ENCODE measurements at regions not wholly inside any gene's neighbourhood (a gene's known extent, or its start where the extent isn't known, plus 50 kb on each side); places are given as distances from the start of the nearest gene placed in this dataset.

- no peak overlapping the region for H3K27ac ChIP-seq
- no peak for DNase-seq
- H3K4me1 ChIP-seq: no peaks in the 10 kb centered on the region
- no peak overlapping the region for H3K4me3 ChIP-seq
- WGBS, 2 donors: 86% methylated on average over 8 of the region's 8 CpGs
- no peaks in the 10 kb centered on the region for H3K36me3 ChIP-seq
- intact Hi-C loops (cut with DNase I): no loop called here
- TF ChIP-seq POLR2A (IDR thresholded peaks at IDR 0.05): no peak
- TF ChIP-seq EP300 (IDR thresholded peaks at IDR 0.05): no peak
- no peak for TF ChIP-seq POLR2AphosphoS5 (IDR thresholded peaks at IDR 0.05)
- TF ChIP-seq CTCF (IDR thresholded peaks at IDR 0.05): no peak
- H3K9me3 ChIP-seq: peaks cover 0 to 5% (median 1%) of the 10 kb centered on the region in 4 donors
- H3K27me3 ChIP-seq: no peaks in the 10 kb centered on the region
Observed at GRCh38 chr14:94945615-94946014, 175.7 kb upstream of the GSC start.

GRCh38 chr14:94944636-94945258 lies 174.8 kb upstream of the GSC start:
- Histone ChIP-seq H3K9me3 (peaks cover 0 to 5% (median 1%) of the 10 kb centered on the region in 4 donors), H3K4me3 (no peak overlapping the region), H3K4me1 (no peaks in the 10 kb centered on the region), H3K36me3 (no peaks in the 10 kb centered on the region), H3K27me3 (no peaks in the 10 kb centered on the region), H3K27ac (no peak overlapping the region)
- intact Hi-C loops (cut with DNase I): no loop called here
- WGBS, 2 donors: 90 to 92% methylated on average over 7 of the region's 7 CpGs
- DNase-seq: no peak
- TF ChIP-seq EP300 (IDR thresholded peaks at IDR 0.05) (no peak), CTCF (IDR thresholded peaks at IDR 0.05) (no peak), POLR2AphosphoS5 (IDR thresholded peaks at IDR 0.05) (no peak), POLR2A (IDR thresholded peaks at IDR 0.05) (no peak)

- H3K36me3 ChIP-seq: no peaks in the 10 kb centered on the region
- H3K4me3 ChIP-seq: no peak overlapping the region
- no peak overlapping the region for H3K27ac ChIP-seq
- H3K9me3 ChIP-seq: peaks cover 0 to under 1% (median 0%) of the 10 kb centered on the region in 4 donors
- 83% methylated on average over 4 of the region's 4 CpGs for WGBS, 2 donors
- H3K4me1 ChIP-seq: peaks cover 0 to 5% (median 3%) of the 10 kb centered on the region in 4 donors
- intact Hi-C loops (cut with DNase I): no loop called here
- DNase-seq: no peak
- no peaks in the 10 kb centered on the region for H3K27me3 ChIP-seq
- TF ChIP-seq EP300 (IDR thresholded peaks at IDR 0.05) (no peak), POLR2AphosphoS5 (IDR thresholded peaks at IDR 0.05) (no peak)
Observed at GRCh38 chr14:94942601-94943000, 172.7 kb upstream of the GSC start.

- no peak overlapping the region for H3K4me3 ChIP-seq
- H3K4me1 ChIP-seq: peaks cover 0 to 18% (median 16%) of the 10 kb centered on the region in 4 donors
- H3K27ac ChIP-seq: no peak overlapping the region
- TF ChIP-seq CTCF (IDR thresholded peaks at IDR 0.05): no peak
- no peak for TF ChIP-seq EP300 (IDR thresholded peaks at IDR 0.05)
- no peak for TF ChIP-seq POLR2AphosphoS5 (IDR thresholded peaks at IDR 0.05)
- TF ChIP-seq POLR2A (IDR thresholded peaks at IDR 0.05): no peak
- no peak for DNase-seq
- H3K27me3 ChIP-seq: no peaks in the 10 kb centered on the region
- no peaks in the 10 kb centered on the region for H3K9me3 ChIP-seq
- 91 to 94% methylated on average over 5 of the region's 5 CpGs for WGBS, 2 donors
- intact Hi-C loops (cut with DNase I): no loop called here
- no peaks in the 10 kb centered on the region for H3K36me3 ChIP-seq
Observed at GRCh38 chr14:94941311-94941710, 171.4 kb upstream of the GSC start.

GRCh38 chr14:94940263-94940993 lies 170.5 kb upstream of the GSC start:
- H3K9me3 ChIP-seq: no peaks in the 10 kb centered on the region
- H3K36me3 ChIP-seq: no peaks in the 10 kb centered on the region
- 75 to 80% methylated on average over 11 of the region's 11 CpGs for WGBS, 2 donors
- no peak for TF ChIP-seq POLR2AphosphoS5 (IDR thresholded peaks at IDR 0.05)
- no peak for TF ChIP-seq CTCF (IDR thresholded peaks at IDR 0.05)
- no peak for TF ChIP-seq POLR2A (IDR thresholded peaks at IDR 0.05)
- no peak for TF ChIP-seq EP300 (IDR thresholded peaks at IDR 0.05)
- H3K4me1 ChIP-seq: peaks cover 0 to 27% (median 25%) of the 10 kb centered on the region in 4 donors
- H3K27ac ChIP-seq: no peak overlapping the region
- no peak overlapping the region for H3K4me3 ChIP-seq
- DNase-seq: peak; percentile 50
- H3K27me3 ChIP-seq: no peaks in the 10 kb centered on the region
- intact Hi-C loops (cut with DNase I): no loop called here
